ENCODE measurements at regions not wholly inside any gene's neighbourhood (a gene's known extent, or its start where the extent isn't known, plus 50 kb on each side); places are given as distances from the start of the nearest gene placed in this dataset.
A peak's percentile ranks its signal among the peaks of the same experiment; 100 is the strongest.
"Not testable (repeated sequence)": the region's sequence is repeated elsewhere in the genome, so short reads cannot be mapped to it uniquely, and the experiment has no call there.

DNA sequence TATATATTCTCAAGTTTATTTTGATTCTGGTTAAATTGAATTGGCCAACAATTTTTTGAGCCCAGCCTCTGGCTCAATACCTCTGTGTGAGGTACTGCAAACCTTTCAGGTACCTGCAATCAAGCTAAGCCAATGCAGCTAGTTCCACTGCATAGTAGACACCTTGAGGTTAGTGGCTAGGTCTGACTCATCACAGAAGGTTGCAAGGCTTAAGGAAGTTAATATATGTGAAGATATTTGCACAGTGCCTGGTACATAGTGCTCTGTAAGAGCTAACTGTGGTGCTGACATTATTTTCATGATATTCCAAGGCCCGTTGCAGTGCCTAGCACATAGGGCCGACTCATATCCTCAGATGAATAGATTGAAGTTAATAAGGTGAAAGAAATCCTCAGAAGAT lies 330.5 kb upstream of the KAZN start:
- DNase-seq, result no peak

GRCh38 chr1:14270821-14271220 lies 327.7 kb upstream of the KAZN start:
- DNase-seq, result no peak

- peak in 1 of 2 donors; percentile 5 for DNase-seq
Observed at GRCh38 chr1:14273811-14274210, 324.7 kb upstream of the KAZN start.

- not testable (repeated sequence) for DNase-seq
Observed at GRCh38 chr1:14279891-14280290, 318.6 kb upstream of the KAZN start.

DNA sequence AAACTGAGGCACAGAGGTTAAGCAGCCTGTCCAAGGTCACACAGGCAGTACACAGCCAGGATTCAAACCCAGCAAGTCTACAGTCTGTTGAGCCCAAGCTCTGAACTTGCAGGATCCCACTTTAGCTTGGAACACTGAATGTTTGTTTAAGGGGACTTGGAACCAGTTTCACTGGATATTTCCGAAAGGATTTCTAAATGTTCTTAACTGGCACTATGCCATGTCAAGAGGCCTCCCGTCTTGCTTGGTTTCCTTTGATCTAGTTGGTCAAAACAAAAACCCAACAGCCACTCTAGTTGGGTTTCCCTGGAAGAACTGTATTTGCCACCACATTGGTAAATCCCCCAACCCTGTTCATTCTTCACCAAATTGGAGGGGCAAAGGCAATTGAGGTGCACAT lies 317.6 kb upstream of the KAZN start:
- no peak for DNase-seq

DNA sequence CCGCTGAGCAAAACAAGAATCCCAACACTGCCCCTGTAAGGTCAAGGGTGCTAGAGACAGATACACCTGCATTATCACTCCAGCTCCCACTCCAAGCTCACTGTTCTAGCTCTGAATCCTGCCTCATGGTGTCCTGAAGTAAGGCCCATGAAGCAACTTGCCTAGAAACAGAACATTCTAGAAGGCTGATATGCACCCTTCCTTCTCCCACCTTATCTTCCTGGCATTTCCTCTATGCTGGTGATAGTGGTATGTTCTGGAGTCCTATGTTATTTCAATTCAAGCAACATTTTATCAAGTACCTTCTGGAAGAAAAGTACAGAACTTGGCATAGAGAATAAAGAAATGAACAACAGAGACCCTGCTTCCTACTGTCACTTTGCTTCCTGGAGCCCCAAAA lies 317.1 kb upstream of the KAZN start:
- DNase-seq, result no peak

DNA sequence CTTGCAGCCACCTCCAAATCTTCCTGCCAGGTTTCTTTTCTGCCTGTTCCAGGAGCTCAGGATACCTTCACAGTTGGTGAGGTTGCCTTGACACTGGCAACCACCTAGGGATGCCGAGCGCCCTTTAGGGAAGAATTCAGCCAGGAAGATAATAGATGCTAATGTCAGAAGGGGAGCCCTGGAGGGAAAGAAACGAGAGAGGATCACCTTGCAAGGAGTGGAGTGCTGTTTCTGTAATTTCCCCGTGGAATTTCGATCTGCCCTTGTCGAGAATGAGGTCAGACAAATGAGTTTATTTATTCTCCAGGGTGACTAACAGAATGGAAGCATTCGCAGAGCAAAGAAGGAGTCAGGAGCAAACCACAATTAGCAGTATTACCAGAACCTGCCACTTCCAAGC lies 315.8 kb upstream of the KAZN start:
- DNase-seq, result no peak

DNA sequence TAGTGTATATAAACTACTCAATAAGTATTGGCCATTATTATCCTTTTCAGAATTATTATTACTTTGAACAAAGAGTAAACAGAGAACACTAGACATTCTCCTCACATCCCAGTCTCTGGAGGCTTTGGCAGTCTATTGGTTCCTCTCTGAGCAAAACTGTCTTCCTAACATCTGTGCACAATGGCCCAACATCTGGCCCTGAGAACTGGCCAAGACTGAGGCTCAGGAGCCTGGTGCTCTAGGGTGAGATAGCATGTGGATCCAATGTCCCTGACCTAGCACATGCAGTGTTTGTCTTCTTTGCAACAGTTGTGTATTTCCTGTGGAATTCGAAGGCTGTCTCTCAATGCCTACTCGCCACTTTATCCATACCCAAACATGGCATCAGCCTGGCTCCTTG lies 313.2 kb upstream of the KAZN start:
- DNase-seq, result no peak

GRCh38 chr1:14291182-14291581 lies 307.3 kb upstream of the KAZN start:
- DNase-seq, result not testable (repeated sequence)

- DNase-seq, result no peak
Observed at GRCh38 chr1:14292520-14292919, 306.0 kb upstream of the KAZN start.

DNA sequence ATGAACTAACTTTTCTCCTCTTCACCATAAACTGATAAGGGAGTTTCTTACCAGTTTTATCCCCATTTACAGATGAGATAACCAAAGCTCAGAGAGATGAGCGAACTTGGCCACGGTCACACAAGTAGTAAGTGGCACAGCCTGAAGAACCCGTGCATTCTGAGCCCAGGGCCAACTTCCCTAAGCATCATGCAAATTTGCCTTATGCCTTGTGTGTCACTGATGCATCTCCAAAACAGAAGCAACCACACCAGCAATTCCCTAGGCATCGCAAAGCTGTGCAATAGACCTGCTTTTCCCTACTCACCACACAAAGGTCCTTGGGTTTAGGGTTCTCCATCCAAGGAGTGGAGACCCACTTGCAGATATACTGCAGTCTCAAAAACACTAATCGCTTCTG lies 304.5 kb upstream of the KAZN start:
- no peak for DNase-seq

DNA sequence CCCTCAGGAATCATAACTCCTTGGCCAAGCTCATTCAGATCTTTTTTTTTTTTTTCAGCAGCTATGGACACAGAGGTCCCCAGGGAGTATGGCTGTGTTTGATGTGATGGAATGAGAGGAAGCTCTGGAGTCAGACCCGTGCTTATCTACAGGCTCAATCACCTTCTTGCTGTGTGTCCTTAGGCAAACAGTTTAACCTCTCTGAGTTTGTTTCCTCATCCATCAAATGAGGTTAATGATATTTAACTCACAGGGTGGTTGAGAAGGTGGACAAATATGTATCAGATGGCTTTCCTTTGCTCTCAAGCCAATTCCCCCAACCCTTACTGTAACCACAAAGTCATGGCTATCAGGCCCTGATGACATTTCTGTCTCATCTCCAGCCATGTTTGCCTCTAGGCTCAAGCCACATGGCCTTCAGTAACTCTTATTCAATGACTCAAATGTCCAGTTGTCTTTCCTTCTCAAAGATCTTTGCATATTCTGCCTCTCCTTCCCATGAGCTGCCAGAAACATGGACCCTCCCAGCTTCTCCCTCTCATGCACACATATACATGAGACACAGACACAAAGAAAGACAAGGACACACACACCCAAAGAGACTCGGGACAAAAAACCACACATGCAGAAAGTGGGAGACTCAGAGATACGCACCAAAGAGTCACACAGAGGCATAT lies 303.5 kb upstream of the KAZN start:
- no peak for DNase-seq

GRCh38 chr1:14296795-14297194 lies 301.7 kb upstream of the KAZN start:
- DNase-seq, result no peak

DNA sequence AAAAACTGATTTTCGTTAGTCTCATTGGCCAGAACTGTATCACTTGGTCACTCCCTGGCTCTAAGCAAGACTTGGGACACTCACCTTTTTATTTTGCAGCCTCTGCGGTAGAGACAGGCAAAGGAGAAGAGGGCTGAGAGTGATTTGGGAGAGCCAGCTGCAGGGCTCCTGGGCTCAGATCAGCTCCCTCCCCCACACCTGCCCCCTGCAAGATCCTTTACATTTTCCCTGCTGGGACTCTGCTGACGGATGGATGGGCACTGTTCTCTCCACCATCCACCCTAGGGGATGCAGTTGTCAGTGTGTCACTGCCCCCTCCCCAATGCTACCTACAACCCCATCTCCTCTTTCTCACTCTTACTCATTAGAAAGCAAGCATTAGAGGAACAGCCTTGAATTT lies 301.1 kb upstream of the KAZN start:
- DNase-seq, result no peak

DNA sequence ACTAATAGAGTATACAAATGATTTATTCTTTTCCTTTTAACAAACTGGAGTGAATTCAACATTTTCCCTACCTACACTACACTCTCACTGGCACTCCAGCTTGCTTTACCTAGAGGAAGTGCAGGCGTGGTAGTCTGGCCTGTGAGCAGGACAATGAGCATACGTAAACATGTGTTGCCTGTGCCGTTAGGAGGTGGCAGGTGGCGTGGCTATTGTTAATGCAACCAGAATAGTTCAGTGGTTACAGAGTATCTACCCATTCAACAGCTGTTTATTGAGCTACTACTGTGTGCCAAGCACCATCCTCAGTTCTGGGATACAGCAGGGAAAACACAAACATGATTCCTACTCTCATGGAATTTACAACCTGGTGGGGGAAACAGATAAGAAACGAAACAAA lies 299.7 kb upstream of the KAZN start:
- no peak for DNase-seq

DNA sequence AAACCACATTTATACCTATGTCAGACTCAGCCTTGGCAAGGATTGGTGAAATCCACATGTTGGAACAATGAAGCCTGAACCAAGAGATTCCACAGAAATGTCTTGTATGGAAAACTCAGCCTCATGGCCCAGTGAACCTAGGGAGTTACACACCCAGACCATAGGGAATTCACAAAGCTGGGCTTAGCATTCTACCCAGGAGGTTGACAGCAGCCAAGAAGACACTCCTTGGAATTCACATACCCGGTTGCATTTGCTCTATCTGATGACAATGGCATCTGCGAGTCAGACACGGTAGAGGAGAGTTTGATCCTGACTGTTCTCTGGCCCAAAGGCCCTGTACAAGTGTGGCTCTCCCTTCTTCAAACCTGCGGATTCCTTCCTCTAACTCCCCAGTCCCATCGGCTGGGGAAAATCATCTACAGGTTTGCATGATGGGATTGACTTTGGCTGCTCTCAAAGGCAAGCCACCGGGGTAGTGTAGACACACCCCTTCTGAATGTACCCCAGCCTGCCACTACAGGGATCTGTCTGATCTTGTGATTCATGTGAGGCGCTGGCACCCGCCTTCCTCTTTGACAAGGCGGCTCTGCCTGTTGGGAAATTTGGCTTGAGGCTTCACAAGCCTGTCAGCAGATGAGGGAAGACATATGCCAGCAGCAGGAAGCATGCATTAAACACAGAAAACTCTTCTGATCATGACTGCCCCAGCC lies 297.3 kb upstream of the KAZN start:
- DNase-seq, result no peak

DNA sequence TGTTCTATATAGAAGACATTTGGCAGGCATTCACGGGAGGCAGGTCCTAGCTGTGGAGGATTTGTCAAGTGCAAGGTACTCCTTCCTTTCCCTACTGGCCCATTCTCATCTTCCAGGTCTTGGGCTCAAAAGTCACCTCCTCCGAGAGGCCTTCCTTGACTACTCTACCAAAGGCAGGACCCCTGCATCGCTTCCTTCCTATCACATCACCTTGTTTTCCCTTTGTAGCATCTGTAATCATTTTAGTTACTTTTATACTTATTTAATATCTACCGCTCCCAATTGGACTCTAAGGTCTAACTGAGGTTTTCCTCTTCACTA lies 296.8 kb upstream of the KAZN start:
- DNase-seq, result no peak

DNA sequence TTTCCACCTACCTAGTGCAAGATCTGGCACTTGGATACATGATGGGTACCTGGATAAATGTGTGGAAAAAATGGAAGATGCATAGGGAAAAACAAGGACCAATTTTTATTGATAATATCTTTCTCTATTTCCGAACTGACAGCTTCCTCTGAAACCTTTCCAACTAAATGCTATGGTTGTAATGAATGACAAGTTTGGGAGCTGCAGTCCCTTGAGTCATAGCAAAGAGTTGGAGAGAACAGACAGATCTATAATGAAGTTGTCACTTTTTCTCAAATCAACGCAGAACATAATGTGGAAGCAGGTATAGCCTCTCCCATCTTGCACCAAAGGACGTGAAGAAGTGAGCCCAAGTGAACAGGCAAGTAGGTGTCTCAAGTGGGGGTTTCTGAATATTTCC lies 296.5 kb upstream of the KAZN start:
- no peak for DNase-seq

- no peak for DNase-seq
Observed at GRCh38 chr1:14303011-14303410, 295.5 kb upstream of the KAZN start.

DNA sequence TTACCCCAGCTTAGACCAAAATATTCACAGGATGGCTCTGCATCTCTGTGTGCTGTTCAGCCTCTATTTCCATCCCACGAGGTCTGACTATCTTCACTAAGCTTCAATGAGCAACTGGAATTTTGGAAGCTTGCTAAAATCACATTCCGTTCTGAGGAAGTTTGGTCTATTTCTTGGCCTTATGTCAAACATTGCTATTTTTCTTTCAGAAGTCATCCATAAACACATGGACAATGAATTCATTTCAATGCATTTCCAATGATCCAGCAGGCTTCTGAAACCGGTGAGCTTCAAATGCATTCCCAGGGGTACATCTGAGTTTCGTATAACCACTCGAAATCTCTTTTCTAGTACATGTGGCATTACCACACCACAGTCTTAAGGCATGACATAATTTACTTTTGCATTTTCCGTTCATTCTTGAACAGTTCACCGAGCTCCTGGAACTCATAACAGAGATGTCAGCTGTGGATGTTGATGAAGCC lies 294.1 kb upstream of the KAZN start:
- DNase-seq, result no peak

DNA sequence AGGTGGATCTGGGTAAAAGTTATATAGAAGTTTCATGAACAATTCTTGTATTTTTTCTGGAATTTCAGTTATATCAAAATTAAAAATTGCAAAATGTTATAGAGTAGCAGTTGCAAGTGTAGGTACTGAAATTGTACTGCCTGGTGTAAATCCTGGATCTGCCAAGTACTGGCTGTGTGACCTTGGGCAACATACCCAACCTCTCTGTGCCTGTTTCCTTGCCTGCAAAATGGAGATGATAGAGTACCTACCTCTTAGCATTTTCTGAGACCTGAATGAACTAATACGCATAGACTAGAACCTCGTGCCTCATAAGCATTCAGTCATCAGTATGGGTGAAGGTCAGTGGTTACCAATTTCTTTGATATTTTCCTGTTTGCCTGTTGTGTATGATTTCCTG lies 290.0 kb upstream of the KAZN start:
- no peak for DNase-seq

DNA sequence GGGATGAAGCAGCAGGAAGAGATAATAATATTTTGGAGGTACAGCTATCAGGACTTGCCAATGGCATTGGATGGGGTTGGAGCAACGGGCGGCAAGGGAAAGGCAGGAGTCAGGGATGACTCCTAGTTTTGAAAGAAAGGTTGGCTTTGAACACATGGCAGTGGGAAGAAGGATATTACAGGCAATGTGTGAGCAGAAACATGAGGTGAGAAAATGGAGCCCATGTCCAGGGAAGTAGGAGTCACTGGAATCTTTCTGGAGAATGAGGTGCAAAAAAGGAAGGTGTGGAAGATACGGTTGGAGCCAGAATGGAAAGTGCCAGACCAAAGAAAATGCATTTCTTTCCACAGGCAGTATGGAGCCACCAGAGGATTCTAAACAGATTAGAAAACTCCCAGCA lies 288.5 kb upstream of the KAZN start:
- no peak for DNase-seq

DNA sequence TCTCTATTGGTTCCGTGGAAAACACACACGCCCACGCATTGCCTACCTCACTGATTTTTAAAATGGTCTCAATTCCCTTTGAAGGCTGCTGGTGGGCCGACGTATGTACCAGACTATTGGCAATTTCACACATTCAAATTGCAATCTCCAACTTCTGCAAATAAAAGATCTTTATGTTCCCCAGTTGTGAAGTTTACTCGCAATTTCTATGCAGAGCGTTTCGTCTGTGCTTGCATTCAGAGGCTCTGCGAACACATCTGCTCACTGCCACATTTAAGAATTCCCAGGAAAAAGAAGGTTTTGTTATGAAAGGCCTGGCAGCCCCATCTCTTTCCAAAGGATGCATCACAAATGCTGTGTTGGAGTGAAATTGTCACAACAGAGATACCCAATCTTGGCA lies 288.0 kb upstream of the KAZN start:
- DNase-seq, result peak in 1 of 2 donors; percentile 3

DNA sequence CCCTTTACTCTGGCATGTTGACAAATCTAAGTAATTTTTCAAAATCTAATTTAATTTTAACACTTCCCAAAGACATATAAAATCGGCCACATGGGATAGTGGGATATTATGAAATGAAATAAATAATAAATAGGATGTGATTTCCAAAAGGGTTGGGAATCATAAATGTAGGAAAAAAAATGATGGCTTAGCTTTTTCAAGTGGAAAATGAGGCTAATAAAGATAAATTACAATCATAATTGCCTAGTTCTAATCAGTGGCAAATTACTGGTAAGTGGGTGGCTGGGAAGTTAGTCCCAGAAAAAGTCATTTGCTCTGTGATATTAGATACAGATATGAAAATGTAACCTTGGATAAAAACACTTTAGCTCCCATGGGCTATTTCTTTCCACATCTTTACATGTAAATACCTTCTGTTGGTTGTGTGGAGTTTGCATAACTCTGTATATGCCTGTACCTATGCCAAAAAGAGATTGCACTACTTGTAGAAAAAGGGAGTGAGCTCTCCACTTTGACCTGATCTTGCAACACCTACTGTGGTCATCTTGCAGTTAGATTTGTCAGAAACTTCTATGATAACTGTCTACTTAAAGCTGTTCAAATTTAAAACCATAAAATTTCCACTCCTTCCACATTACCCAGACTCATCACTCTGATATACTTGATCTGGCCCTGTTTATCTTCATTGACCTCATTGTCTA lies 284.6 kb upstream of the KAZN start:
- DNase-seq, result no peak

Measured in hippocampal formation (tissue), 2 donors.